ENCODE measurements at regions not wholly inside any gene's neighbourhood (a gene's known extent, or its start where the extent isn't known, plus 50 kb on each side); places are given as distances from the start of the nearest gene placed in this dataset.

GRCh38 chr12:83335748-83336147, 649.0 kb downstream of the TMTC2 start:
- Histone ChIP-seq H3K27ac (no peak overlapping the region), H3K4me1 (no peaks in the 10 kb centered on the region), H3K4me2 (no peak overlapping the region), H3K4me3 (no peak overlapping the region), H3K9me3 (peaks cover 3% of the 10 kb centered on the region; the same call in 1 of the 3 replicates)
- no peak for FAIRE-seq
- POLR2A ChIA-PET = no interaction called here
- CTCF ChIA-PET = no interaction called here
- no peak for DNase-seq (ENCODE audit: low read depth in 1 of 2, low spot score in 1 of 2)
- WGBS (ENCODE audit: missing lambda C conversion rate) = 59% methylated on average over 2 of the region's 2 CpGs
- TF ChIP-seq NR3C1 (IDR thresholded peaks at IDR 0.05) = no peak
- TF ChIP-seq ATOH8 (CRISPR knock-in tag; IDR thresholded peaks at IDR 0.05; ENCODE audit: low read depth) = no peak
- no peak for TF ChIP-seq E2F6 (IDR thresholded peaks at IDR 0.05; ENCODE audit: borderline replicate concordance, low read depth)
- no peak for TF ChIP-seq HDAC2 (IDR thresholded peaks at IDR 0.05)
- TF ChIP-seq HMGXB4 (CRISPR knock-in tag; IDR thresholded peaks at IDR 0.05; ENCODE audit: borderline replicate concordance) = no peak
- TF ChIP-seq HOXA7 (CRISPR knock-in tag; IDR thresholded peaks at IDR 0.05) = no peak
- TF ChIP-seq TP53 (CRISPR knock-in tag; IDR thresholded peaks at IDR 0.05) = no peak
- no peak for TF ChIP-seq RCOR1 (IDR thresholded peaks at IDR 0.05; ENCODE audit: low read depth, low read length)
- TF ChIP-seq KDM1A (IDR thresholded peaks at IDR 0.05; ENCODE audit: low read depth) = no peak
- no peak for TF ChIP-seq RAD21 (conservative IDR thresholded peaks at IDR 0.05 in 1 of 2, IDR thresholded peaks at IDR 0.05 in 1 of 2)
- TF ChIP-seq MAFK (IDR thresholded peaks at IDR 0.05; ENCODE audit: partially characterized antibody) = no peak
- no peak for TF ChIP-seq POLR2A (IDR thresholded peaks at IDR 0.05; ENCODE audit: low read length)
- TF ChIP-seq FOSL2 (IDR thresholded peaks at IDR 0.05) = no peak
- TF ChIP-seq FOSL2 (CRISPR knock-in tag; IDR thresholded peaks at IDR 0.05) = no peak
- TF ChIP-seq GATA3 (IDR thresholded peaks at IDR 0.05; ENCODE audit: borderline replicate concordance) = no peak
- ATAC-seq = no peak

GRCh38 chr12:83326666-83327065, 640.0 kb downstream of the TMTC2 start:
- no peak overlapping the region for H3K4me3 ChIP-seq
- CTCF ChIA-PET = no interaction called here
- FAIRE-seq (no peak), ATAC-seq (no peak), DNase-seq (ENCODE audit: low read depth in 1 of 2, low spot score in 1 of 2) (no peak)
- no peaks in the 10 kb centered on the region; the same call in 2 of the 3 replicates for H3K9me3 ChIP-seq
- TF ChIP-seq CBX2 (IDR thresholded peaks at IDR 0.05; ENCODE audit: borderline replicate concordance, low read depth) = no peak
- TF ChIP-seq HES2 (IDR thresholded peaks at IDR 0.05) = no peak
- TF ChIP-seq ATOH8 (CRISPR knock-in tag; IDR thresholded peaks at IDR 0.05; ENCODE audit: low read depth) = no peak
- no peak for TF ChIP-seq MAX (IDR thresholded peaks at IDR 0.05)
- no peak for TF ChIP-seq FOSL2 (IDR thresholded peaks at IDR 0.05)
- no peak for TF ChIP-seq FOSL2 (CRISPR knock-in tag; IDR thresholded peaks at IDR 0.05)
- TF ChIP-seq RAD21 (conservative IDR thresholded peaks at IDR 0.05 in 1 of 2, IDR thresholded peaks at IDR 0.05 in 1 of 2) = no peak
- TF ChIP-seq POLR2A (IDR thresholded peaks at IDR 0.05; ENCODE audit: low read length) = no peak
- no peak for TF ChIP-seq HOXB5 (CRISPR knock-in tag; IDR thresholded peaks at IDR 0.05)
- no peak for TF ChIP-seq REST (IDR thresholded peaks at IDR 0.05)
- TF ChIP-seq PBX3 (IDR thresholded peaks at IDR 0.05) = no peak
- no peak for TF ChIP-seq BCL3 (IDR thresholded peaks at IDR 0.05)
- TF ChIP-seq TP53 (CRISPR knock-in tag; IDR thresholded peaks at IDR 0.05) = no peak
- TF ChIP-seq NPAS2 (CRISPR knock-in tag; IDR thresholded peaks at IDR 0.05; ENCODE audit: borderline replicate concordance) = no peak
- TF ChIP-seq FOXS1 (CRISPR knock-in tag; IDR thresholded peaks at IDR 0.05) = no peak
- H3K4me2 ChIP-seq = no peak overlapping the region
- POLR2A ChIA-PET = no interaction called here
- H3K4me1 ChIP-seq = no peaks in the 10 kb centered on the region
- no peak overlapping the region for H3K27ac ChIP-seq

Data from A549 (cell line).